Retinal pigment epithelial cell (primary cell): ENCODE measurements at regions not wholly inside any gene's neighbourhood (a gene's known extent, or its start where the extent isn't known, plus 50 kb on each side); places are given as distances from the start of the nearest gene placed in this dataset.
A peak's percentile ranks its signal among the peaks of the same experiment; 100 is the strongest.

Experiments used
- DNase-seq: peaks from one replicate; pipeline ENCODE4 v3.0.0-alpha.2; 2010; ENCODE audit warnings: low read depth
- H3K4me3 ChIP-seq: 2 replicates; pipeline ENCODE4 v1.5.1; 2011; ENCODE audit warnings: mild to moderate bottlenecking, low read length, control low read depth, moderate library complexity
- TF ChIP-seq, protein P1 (sequence below): conservative IDR thresholded peaks from 2 replicates; pipeline ENCODE4 v1.5.1; 2011; ENCODE audit warnings: low read depth, low read length, control low read depth, inconsistent platforms

DNA sequence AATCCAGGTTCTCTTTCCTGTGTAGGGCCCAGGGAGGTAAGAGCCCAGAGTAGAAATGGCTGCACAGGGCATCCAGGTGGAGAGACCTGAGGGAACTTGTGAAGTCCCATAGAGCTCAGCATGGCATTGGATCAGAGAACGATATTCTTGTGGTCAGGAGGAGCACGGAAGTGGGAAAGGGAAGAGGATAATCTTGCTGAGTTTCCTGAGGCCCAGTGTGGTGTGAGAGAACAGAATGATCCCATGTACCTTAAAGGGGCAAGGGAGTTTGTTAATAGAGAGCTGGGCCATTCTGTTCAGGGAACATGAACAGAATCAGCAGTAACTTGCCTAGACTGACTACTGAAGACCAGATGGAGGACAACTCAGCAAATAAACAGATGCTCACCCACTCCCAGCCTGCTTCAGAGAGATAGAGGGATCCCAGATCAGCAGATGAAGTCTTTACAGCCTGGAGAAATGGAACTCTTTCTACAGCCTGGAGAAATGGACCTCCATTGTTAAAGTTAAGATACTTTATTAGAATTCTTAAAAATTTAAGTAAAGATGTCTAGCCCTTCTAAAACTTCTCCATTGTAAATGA, 119.7 kb upstream of the ELL2 start:
- no peak for DNase-seq
- H3K4me3 ChIP-seq = no peak overlapping the region
- TF ChIP-seq, protein P1, sequence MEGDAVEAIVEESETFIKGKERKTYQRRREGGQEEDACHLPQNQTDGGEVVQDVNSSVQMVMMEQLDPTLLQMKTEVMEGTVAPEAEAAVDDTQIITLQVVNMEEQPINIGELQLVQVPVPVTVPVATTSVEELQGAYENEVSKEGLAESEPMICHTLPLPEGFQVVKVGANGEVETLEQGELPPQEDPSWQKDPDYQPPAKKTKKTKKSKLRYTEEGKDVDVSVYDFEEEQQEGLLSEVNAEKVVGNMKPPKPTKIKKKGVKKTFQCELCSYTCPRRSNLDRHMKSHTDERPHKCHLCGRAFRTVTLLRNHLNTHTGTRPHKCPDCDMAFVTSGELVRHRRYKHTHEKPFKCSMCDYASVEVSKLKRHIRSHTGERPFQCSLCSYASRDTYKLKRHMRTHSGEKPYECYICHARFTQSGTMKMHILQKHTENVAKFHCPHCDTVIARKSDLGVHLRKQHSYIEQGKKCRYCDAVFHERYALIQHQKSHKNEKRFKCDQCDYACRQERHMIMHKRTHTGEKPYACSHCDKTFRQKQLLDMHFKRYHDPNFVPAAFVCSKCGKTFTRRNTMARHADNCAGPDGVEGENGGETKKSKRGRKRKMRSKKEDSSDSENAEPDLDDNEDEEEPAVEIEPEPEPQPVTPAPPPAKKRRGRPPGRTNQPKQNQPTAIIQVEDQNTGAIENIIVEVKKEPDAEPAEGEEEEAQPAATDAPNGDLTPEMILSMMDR = no peak

DNA sequence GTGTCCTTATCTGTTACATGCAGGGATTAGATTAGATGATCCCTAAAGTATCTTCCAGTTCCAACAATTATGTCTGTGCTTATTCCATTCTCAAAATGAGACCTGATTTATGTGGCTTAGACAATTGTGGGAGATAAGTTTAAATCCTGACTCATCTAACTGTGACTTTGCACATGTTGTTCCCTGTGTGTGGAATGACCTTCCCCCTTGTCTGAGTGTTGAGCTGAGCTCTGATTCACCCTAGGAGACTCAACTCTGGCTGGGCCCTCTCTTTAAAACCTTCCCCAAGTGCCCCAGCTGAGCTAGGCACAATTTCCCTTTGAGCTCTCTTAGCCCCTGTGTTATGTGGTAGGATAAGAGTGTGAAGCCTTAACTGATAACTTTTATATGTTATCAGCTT, 118.9 kb upstream of the ELL2 start:
- DNase-seq = no peak
- H3K4me3 ChIP-seq = no peak overlapping the region
- TF ChIP-seq, protein P1 = no peak

DNA sequence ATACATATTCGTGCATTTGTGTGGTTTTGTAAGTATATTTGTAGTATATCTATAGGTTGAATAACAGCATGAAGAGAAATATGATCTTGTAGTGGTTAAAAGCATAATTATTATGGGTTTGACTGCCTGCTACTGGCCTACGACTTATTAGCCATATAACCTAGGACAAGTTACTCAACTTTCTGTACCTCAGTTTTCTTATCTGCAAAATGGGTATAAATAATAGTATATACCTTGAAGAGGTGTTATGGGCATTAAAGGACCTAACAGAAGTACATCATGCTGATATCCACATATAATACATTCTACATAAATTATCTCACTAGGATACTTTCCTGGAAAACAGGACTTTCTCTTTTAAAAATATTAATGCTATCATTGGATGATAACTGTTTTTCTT, 118.3 kb upstream of the ELL2 start:
- TF ChIP-seq, protein P1 = no peak
- no peak overlapping the region for H3K4me3 ChIP-seq
- no peak for DNase-seq

DNA sequence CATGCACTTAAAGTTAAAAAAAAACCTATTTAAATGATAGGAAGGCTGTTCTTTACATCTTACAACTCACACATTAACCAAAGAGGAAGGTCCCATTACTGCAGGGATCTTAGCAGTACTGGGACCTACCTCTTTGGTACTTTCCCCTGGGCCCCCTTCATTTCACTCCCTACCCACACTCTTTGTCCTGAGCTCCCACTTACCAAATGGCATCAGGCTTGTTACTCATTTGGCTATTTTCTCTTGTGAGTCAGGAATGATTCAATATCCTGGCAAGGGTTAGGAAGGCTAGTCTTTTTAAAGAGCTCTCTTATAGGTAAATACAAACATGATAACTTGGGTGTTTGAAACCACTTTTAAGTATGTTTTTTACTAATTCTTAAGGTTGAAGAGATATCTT, 117.4 kb upstream of the ELL2 start:
- no peak overlapping the region for H3K4me3 ChIP-seq
- DNase-seq = peak; percentile 64
- TF ChIP-seq, protein P1 = no peak

DNA sequence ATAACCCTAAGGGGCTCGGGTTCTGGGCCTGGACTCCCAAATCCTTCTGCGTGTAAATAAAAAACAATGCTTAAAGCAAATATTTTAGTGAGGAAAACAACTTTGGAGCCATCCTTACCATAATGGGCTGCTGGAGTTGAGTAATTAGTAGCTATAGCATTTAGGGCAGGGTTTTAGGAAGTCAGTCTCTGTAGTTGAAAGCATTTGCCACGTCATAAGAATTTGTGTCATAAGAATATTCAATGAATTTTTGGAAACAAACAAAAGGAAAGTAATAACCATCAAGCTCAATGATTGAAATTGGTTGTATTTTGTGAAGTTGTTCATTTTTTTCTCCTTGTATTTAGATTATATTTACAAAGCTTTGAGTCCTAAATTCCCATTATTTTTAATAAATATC, 114.8 kb upstream of the ELL2 start:
- TF ChIP-seq, protein P1 = no peak
- no peak overlapping the region for H3K4me3 ChIP-seq
- DNase-seq = no peak

DNA sequence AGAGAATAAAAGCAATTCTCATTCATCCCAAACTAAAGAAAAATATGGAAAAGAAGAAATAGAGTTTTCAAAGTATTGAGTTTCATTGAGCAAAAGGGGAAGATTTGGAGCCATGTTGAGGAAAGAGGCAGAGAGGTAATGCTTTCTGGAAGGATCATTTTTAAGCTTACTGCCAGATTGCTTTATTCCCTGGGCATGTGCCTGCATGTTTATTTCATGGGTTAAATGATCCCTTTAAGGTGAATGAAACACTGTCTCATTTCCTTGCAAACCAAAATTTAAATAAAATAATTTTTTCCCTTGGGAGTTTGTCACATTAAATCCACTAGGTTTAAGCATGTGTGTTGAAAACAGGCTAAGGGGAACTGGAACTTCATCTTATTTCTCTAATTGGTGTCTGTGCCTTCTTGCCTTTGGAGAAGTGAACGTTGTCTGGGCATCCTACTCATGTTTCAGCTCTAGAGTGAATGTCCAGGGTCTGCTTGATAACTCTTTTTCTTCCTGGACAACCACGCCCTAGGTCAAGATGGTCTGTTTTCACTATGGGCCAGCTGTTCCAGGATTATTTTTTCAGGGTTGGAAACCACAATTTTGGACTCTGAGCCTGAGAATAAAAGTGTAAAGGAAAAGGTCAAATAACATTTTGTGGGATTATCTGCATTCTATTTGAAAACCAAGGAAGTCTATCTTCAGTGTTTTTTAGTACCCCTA, 114.1 kb upstream of the ELL2 start:
- DNase-seq = no peak
- H3K4me3 ChIP-seq = no peak overlapping the region
- TF ChIP-seq, protein P1 = no peak

DNA sequence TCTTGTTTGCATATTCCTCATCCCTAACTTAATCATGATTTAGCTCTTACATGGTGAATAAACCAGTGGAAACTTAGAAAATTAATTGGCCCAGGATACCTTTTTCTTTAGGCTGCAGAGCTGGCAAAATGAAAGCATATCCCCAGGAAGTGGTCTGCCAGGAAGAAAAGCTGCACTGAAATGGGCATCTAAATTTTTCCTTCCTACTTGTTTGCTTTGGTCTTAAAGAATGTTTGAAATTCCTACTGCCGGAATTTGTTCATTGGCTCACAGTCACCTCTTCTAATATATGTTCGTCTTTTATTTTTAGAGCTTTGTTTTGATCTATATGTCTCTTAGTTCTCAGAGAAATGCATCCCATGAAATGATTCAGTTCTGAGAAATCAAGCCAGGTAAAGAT, 113.2 kb upstream of the ELL2 start:
- DNase-seq = no peak
- TF ChIP-seq, protein P1 = no peak
- no peak overlapping the region for H3K4me3 ChIP-seq
